Activated naive CD8-positive, alpha-beta T cell treated with anti-CD3 and anti-CD28 coated beads, Interleukin-2, amount 10 ng/mL, durations not matched to agents 7 days and 5 days (primary cell): ENCODE measurements at regions not wholly inside any gene's neighbourhood (a gene's known extent, or its start where the extent isn't known, plus 50 kb on each side); places are given as distances from the start of the nearest gene placed in this dataset.

ENCODE experiments used
- ATAC-seq: fragments of 150-1000 bp; cut with Tn5 transposase; one replicate; pipeline ENCODE4 v1.10.0; 2021; ENCODE audit warnings: low read depth, moderate library complexity
- POLR2A ChIA-PET: fragments of 350-600 bp; sonication (Branson Sonifier 250); formaldehyde crosslinking; loops from one replicate; lab custom pipeline; 2021; ENCODE audit warnings: antibody characterized with exemption; lab: Charles Lee
- DNase-seq: peaks from one replicate; pipeline ENCODE4 v3.0.0; 2021
- H3K27ac Mint-ChIP-seq: one replicate; pipeline ENCODE4 v1.8.0; 2022; ENCODE audit warnings: mild to moderate bottlenecking, mixed read lengths
- H3K27me3 Mint-ChIP-seq: one replicate; pipeline ENCODE4 v1.8.0; 2022; ENCODE audit warnings: mild to moderate bottlenecking, moderate library complexity, mixed read lengths
- H3K36me3 Mint-ChIP-seq: one replicate; pipeline ENCODE4 v1.8.0; 2021; ENCODE audit warnings: mild to moderate bottlenecking, mixed read lengths
- H3K4me1 Mint-ChIP-seq: one replicate; pipeline ENCODE4 v1.8.0; 2021; ENCODE audit warnings: mixed read lengths
- H3K4me3 Mint-ChIP-seq: one replicate; pipeline ENCODE4 v1.8.0; 2022; ENCODE audit warnings: mild to moderate bottlenecking, moderate library complexity, mixed read lengths
- H3K9me3 Mint-ChIP-seq: one replicate; pipeline ENCODE4 v1.8.0; 2021; ENCODE audit warnings: mixed read lengths

GRCh38 chr18:78741381-78742217, 238.0 kb upstream of the SALL3 start:
- POLR2A ChIA-PET = no interaction called here
- H3K9me3 Mint-ChIP-seq = peaks cover 2% of the 10 kb centered on the region
- no peak overlapping the region for H3K4me3 Mint-ChIP-seq
- H3K27ac Mint-ChIP-seq = no peak overlapping the region
- DNase-seq = no peak
- no peaks in the 10 kb centered on the region for H3K4me1 Mint-ChIP-seq
- H3K36me3 Mint-ChIP-seq = no peaks in the 10 kb centered on the region
- H3K27me3 Mint-ChIP-seq = peaks cover 5% of the 10 kb centered on the region
- ATAC-seq = no peak

DNA sequence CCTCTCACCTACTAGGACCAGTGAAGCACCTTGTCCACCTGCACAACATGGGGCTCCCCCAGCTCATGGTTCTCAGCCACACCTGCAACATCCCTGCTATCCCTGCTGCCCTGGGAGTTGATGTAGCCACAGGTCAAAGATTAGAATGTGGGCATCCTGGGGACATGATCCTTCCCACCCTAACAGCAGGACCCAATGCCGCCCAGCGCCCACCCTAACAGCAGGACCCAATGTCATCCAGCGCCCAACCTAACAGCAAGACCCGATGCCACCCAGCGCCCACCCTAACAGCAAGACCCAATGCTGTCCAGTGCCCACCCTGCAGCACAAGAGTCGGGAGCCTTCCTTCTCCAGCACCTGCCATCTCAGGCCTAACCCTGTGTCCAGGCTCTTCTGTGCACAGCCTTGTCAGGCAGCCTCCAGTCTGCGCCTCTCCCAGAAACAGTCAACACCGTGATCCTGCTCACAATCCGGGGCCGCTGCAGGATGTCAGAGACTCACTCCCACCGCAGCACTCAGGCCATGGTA, 237.3 kb upstream of the SALL3 start:
- Mint-ChIP-seq H3K27me3 (peaks cover 7% of the 10 kb centered on the region), H3K27ac (no peak overlapping the region), H3K9me3 (peaks cover 2% of the 10 kb centered on the region), H3K4me3 (no peak overlapping the region), H3K36me3 (no peaks in the 10 kb centered on the region), H3K4me1 (no peaks in the 10 kb centered on the region)
- no peak for ATAC-seq
- POLR2A ChIA-PET = no interaction called here
- DNase-seq = no peak

DNA sequence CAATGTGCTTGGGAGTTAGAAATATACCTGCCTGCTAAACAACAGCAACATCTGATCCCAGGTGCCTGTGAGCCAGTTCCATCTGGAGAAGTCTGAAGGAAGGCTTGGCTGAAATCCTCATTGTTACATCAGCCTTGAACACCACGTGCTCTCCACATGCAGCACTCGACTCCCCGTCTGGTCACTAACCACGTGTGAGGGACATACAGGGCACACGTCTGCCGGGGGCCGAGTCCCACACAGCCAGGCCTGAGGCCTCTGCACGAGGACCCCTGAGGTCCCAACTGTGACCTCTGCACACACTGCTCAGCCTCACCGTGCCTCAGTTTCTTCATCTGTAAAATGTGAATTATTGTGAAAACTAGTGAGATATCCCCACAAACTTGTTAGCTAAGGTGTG, 236.5 kb upstream of the SALL3 start:
- H3K27ac Mint-ChIP-seq = no peak overlapping the region
- H3K4me3 Mint-ChIP-seq = no peak overlapping the region
- POLR2A ChIA-PET = no interaction called here
- no peaks in the 10 kb centered on the region for H3K4me1 Mint-ChIP-seq
- DNase-seq (no peak), ATAC-seq (no peak)
- H3K36me3 Mint-ChIP-seq = no peaks in the 10 kb centered on the region
- H3K9me3 Mint-ChIP-seq = peaks cover 2% of the 10 kb centered on the region
- H3K27me3 Mint-ChIP-seq = peaks cover 8% of the 10 kb centered on the region

DNA sequence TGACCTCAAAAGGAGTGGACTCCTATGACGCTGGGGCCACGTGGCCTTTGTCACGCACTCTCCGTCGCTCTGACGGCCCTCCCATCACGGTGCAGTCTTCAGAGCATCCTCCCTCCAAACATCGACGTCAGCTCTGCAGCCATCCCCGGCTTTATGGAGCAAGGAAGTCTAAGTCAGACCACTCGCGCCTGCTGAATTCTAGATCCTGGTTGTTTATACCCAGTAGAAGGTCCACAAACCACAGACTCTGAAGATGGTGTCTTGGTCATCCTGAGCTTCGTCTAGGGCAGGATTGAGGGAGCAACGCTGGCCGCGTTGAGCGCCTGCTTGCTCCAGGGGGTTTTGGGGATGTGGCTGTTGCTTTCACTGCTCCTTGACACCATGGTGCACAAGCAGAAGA, 228.0 kb upstream of the SALL3 start:
- peaks cover 10% of the 10 kb centered on the region for H3K27me3 Mint-ChIP-seq
- no peaks in the 10 kb centered on the region for H3K36me3 Mint-ChIP-seq
- POLR2A ChIA-PET = no interaction called here
- no peak overlapping the region for H3K4me3 Mint-ChIP-seq
- no peak for DNase-seq
- ATAC-seq = no peak
- no peaks in the 10 kb centered on the region for H3K9me3 Mint-ChIP-seq
- H3K27ac Mint-ChIP-seq = no peak overlapping the region
- no peaks in the 10 kb centered on the region for H3K4me1 Mint-ChIP-seq

GRCh38 chr18:78753240-78753639, 226.4 kb upstream of the SALL3 start:
- H3K27ac Mint-ChIP-seq = no peak overlapping the region
- H3K27me3 Mint-ChIP-seq = peaks cover 8% of the 10 kb centered on the region
- DNase-seq (no peak), ATAC-seq (no peak)
- H3K4me1 Mint-ChIP-seq = no peaks in the 10 kb centered on the region
- POLR2A ChIA-PET = no interaction called here
- H3K36me3 Mint-ChIP-seq = no peaks in the 10 kb centered on the region
- H3K9me3 Mint-ChIP-seq = no peaks in the 10 kb centered on the region
- no peak overlapping the region for H3K4me3 Mint-ChIP-seq

- Mint-ChIP-seq H3K4me3 (no peak overlapping the region), H3K9me3 (no peaks in the 10 kb centered on the region), H3K4me1 (no peaks in the 10 kb centered on the region), H3K36me3 (no peaks in the 10 kb centered on the region), H3K27ac (no peak overlapping the region), H3K27me3 (peaks cover 6% of the 10 kb centered on the region)
- POLR2A ChIA-PET = no interaction called here
- DNase-seq = no peak
- no peak for ATAC-seq
Observed at GRCh38 chr18:78754311-78755043, 225.1 kb upstream of the SALL3 start.

DNA sequence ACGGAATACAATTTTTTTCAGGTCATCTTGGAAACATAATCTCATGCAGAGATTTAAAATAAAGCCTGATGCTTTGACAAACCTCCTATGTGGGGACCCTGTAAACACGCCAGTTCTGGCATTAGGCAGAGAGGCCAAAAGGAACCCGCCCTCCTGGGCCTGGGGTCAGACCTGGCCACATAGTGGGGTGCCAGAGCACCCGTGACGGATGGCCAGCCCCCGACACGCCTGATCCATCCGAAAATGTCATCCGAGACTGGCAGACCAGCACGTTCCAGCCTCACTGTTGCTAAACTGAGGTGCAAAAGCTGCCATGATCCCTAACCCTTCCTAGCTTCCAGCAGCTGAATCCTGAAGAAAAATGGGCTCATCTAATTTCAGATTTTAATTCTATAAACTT, 222.6 kb upstream of the SALL3 start:
- ATAC-seq (no peak), DNase-seq (no peak)
- no peak overlapping the region for H3K4me3 Mint-ChIP-seq
- H3K9me3 Mint-ChIP-seq = peaks cover 2% of the 10 kb centered on the region
- POLR2A ChIA-PET = no interaction called here
- no peaks in the 10 kb centered on the region for H3K36me3 Mint-ChIP-seq
- H3K4me1 Mint-ChIP-seq = no peaks in the 10 kb centered on the region
- no peaks in the 10 kb centered on the region for H3K27me3 Mint-ChIP-seq
- H3K27ac Mint-ChIP-seq = no peak overlapping the region

GRCh38 chr18:78758496-78758895, 221.1 kb upstream of the SALL3 start:
- H3K27me3 Mint-ChIP-seq = no peaks in the 10 kb centered on the region
- POLR2A ChIA-PET = no interaction called here
- H3K27ac Mint-ChIP-seq = no peak overlapping the region
- H3K4me1 Mint-ChIP-seq = no peaks in the 10 kb centered on the region
- ATAC-seq (no peak), DNase-seq (no peak)
- peaks cover 10% of the 10 kb centered on the region for H3K9me3 Mint-ChIP-seq
- no peaks in the 10 kb centered on the region for H3K36me3 Mint-ChIP-seq
- no peak overlapping the region for H3K4me3 Mint-ChIP-seq

- Mint-ChIP-seq H3K9me3 (peaks cover 10% of the 10 kb centered on the region), H3K4me1 (no peaks in the 10 kb centered on the region), H3K36me3 (no peaks in the 10 kb centered on the region), H3K4me3 (no peak overlapping the region), H3K27ac (no peak overlapping the region), H3K27me3 (no peaks in the 10 kb centered on the region)
- ATAC-seq (no peak), DNase-seq (no peak)
- POLR2A ChIA-PET = no interaction called here
Observed at GRCh38 chr18:78762753-78763152, 216.9 kb upstream of the SALL3 start.

DNA sequence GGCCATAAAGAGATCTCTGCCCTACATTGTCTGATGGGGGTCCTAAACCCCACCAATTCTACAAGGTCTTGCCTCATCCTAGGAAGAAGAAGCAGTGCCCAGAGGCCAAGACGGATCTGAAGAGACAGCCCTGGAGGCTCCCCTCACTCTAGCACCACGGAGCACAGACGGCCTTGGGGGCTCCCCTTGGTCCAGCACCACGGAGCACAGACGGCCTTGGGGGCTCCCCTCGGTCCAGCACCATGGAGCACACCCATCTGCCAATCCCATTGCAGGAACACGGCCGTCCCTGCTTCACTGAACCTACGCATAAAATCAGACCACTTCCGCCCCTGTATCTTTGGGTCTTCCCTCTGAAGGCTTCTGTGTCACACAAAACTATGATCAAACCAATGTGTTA, 215.1 kb upstream of the SALL3 start:
- Mint-ChIP-seq H3K36me3 (no peaks in the 10 kb centered on the region), H3K9me3 (peaks cover 10% of the 10 kb centered on the region), H3K27me3 (peaks cover 2% of the 10 kb centered on the region), H3K4me1 (no peaks in the 10 kb centered on the region), H3K4me3 (no peak overlapping the region), H3K27ac (no peak overlapping the region)
- POLR2A ChIA-PET = no interaction called here
- DNase-seq (no peak), ATAC-seq (no peak)

DNA sequence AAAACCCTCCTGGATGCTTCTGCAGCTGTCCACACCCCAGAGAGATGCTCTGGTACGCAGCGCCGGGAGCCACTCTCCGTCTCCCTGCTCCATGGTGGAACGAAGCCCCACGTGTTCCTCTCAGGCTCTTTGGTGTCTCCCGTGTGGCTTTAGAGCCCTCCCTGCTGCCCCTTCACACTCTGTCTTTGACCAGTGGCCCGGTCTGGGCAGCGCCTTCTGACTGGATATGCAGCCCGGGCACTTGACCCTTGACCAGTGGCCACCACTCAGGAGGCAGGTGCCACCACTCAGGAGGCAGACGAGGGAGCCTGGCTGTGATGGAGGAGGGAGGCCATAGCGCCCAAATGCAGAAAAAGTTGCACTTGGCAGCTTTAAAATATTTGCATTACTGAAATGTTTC, 214.5 kb upstream of the SALL3 start:
- Mint-ChIP-seq H3K36me3 (no peaks in the 10 kb centered on the region), H3K4me1 (no peaks in the 10 kb centered on the region), H3K27ac (no peak overlapping the region), H3K4me3 (no peak overlapping the region), H3K27me3 (peaks cover 2% of the 10 kb centered on the region), H3K9me3 (peaks cover 10% of the 10 kb centered on the region)
- no peak for DNase-seq
- ATAC-seq = no peak
- POLR2A ChIA-PET = no interaction called here

- no peak for DNase-seq
- Mint-ChIP-seq H3K9me3 (peaks cover 10% of the 10 kb centered on the region), H3K36me3 (no peaks in the 10 kb centered on the region), H3K27me3 (peaks cover 2% of the 10 kb centered on the region), H3K4me1 (no peaks in the 10 kb centered on the region), H3K27ac (no peak overlapping the region), H3K4me3 (no peak overlapping the region)
- POLR2A ChIA-PET = no interaction called here
- ATAC-seq = no peak
Observed at GRCh38 chr18:78765637-78766281, 213.9 kb upstream of the SALL3 start.

- no peak overlapping the region for H3K27ac Mint-ChIP-seq
- DNase-seq = no peak
Observed at GRCh38 chr18:78766651-78767533, 212.7 kb upstream of the SALL3 start.

More at GRCh38 chr18:78766651-78767533, 212.7 kb upstream of the SALL3 start:
- H3K9me3 Mint-ChIP-seq = peaks cover 7% of the 10 kb centered on the region
- no peak overlapping the region for H3K4me3 Mint-ChIP-seq
- peaks cover 2% of the 10 kb centered on the region for H3K27me3 Mint-ChIP-seq
- no peaks in the 10 kb centered on the region for H3K4me1 Mint-ChIP-seq
- ATAC-seq = no peak
- H3K36me3 Mint-ChIP-seq = no peaks in the 10 kb centered on the region
- POLR2A ChIA-PET = no interaction called here
